ENCODE measurements at regions not wholly inside any gene's neighbourhood (a gene's known extent, or its start where the extent isn't known, plus 50 kb on each side); places are given as distances from the start of the nearest gene placed in this dataset.
"Not testable (repeated sequence)": the region's sequence is repeated elsewhere in the genome, so short reads cannot be mapped to it uniquely, and the experiment has no call there.

- DNase-seq (ENCODE audit: low read depth, low spot score); H3K9me3 ChIP-seq (ENCODE audit: control insufficient read depth, insufficient read depth, low read depth, low read length); CTCF ChIA-PET; BruUV-seq (replicated peaks); POLR2A ChIA-PET; in situ Hi-C loops (cut with HindIII; ENCODE audit: low pct_unique_long_range_greater_than_20kb, low sequenced_read_pairs); H3K36me3 ChIP-seq (ENCODE audit: control insufficient read depth, insufficient read depth, low read length); H3K27ac ChIP-seq (ENCODE audit: low read length); H3K4me1 ChIP-seq (ENCODE audit: control insufficient read depth, insufficient read depth, low read length); H3K27me3 ChIP-seq (ENCODE audit: control insufficient read depth, insufficient read depth, low read length); ATAC-seq; H3K4me3 ChIP-seq (ENCODE audit: low read depth in 2 of 2, low read length in 2 of 2); intact Hi-C loops (cut with micrococcal nuclease; ENCODE audit: unreplicated experiment): not testable (repeated sequence)
Measured at GRCh38 chr6:14301477-14301876, 183.9 kb downstream of the CD83 start.

GRCh38 chr6:14305131-14305530, 187.6 kb downstream of the CD83 start:
- ChIA-PET CTCF (no interaction called here), POLR2A (no interaction called here)
- Histone ChIP-seq H3K4me1 (ENCODE audit: control insufficient read depth, insufficient read depth, low read length) (no peaks in the 10 kb centered on the region), H3K36me3 (ENCODE audit: control insufficient read depth, insufficient read depth, low read length) (no peaks in the 10 kb centered on the region), H3K4me3 (ENCODE audit: low read depth in 2 of 2, low read length in 2 of 2) (no peak overlapping the region), H3K27me3 (ENCODE audit: control insufficient read depth, insufficient read depth, low read length) (peaks cover 9% of the 10 kb centered on the region; the same call in 1 of the 2 replicates), H3K9me3 (ENCODE audit: control insufficient read depth, insufficient read depth, low read depth, low read length) (no peaks in the 10 kb centered on the region), H3K27ac (ENCODE audit: low read length) (no peak overlapping the region)
- no peak for TF ChIP-seq CTCF (IDR thresholded peaks at IDR 0.05)
- TF ChIP-seq REST (IDR thresholded peaks at IDR 0.05; ENCODE audit: insufficient read depth in 1 of 2, low read depth in 2 of 2, low read length in 1 of 2) = no peak
- TF ChIP-seq POLR2AphosphoS5 (IDR thresholded peaks at IDR 0.05; ENCODE audit: low read depth, low read length) = no peak
- no peak for TF ChIP-seq TCF7L2 (IDR thresholded peaks at IDR 0.05; ENCODE audit: low read depth, low read length)
- no peak for TF ChIP-seq SIN3A (IDR thresholded peaks at IDR 0.05; ENCODE audit: borderline replicate concordance, insufficient read depth, low read depth, low read length)
- no peak for DNase-seq (ENCODE audit: low read depth, low spot score)
- intact Hi-C loops (cut with micrococcal nuclease; ENCODE audit: unreplicated experiment) = no loop called here
- no peak for ATAC-seq
- in situ Hi-C loops (cut with HindIII; ENCODE audit: low pct_unique_long_range_greater_than_20kb, low sequenced_read_pairs) = no loop called here
- no TSS peak for BruUV-seq (replicated peaks)

- POLR2A ChIA-PET = no interaction called here
- in situ Hi-C loops (cut with HindIII; ENCODE audit: low pct_unique_long_range_greater_than_20kb, low sequenced_read_pairs) = no loop called here
- no peaks in the 10 kb centered on the region for H3K9me3 ChIP-seq (ENCODE audit: control insufficient read depth, insufficient read depth, low read depth, low read length)
- DNase-seq (ENCODE audit: low read depth, low spot score) (no peak), ATAC-seq (no peak)
- intact Hi-C loops (cut with micrococcal nuclease; ENCODE audit: unreplicated experiment) = no loop called here
- no TSS peak for BruUV-seq (replicated peaks)
- no peak for TF ChIP-seq TCF7L2 (IDR thresholded peaks at IDR 0.05; ENCODE audit: low read depth, low read length)
- TF ChIP-seq POLR2AphosphoS5 (IDR thresholded peaks at IDR 0.05; ENCODE audit: low read depth, low read length) = no peak
- no peak for TF ChIP-seq CTCF (IDR thresholded peaks at IDR 0.05)
- no peak for TF ChIP-seq SIN3A (IDR thresholded peaks at IDR 0.05; ENCODE audit: borderline replicate concordance, insufficient read depth, low read depth, low read length)
- TF ChIP-seq REST (IDR thresholded peaks at IDR 0.05; ENCODE audit: insufficient read depth in 1 of 2, low read depth in 2 of 2, low read length in 1 of 2) = no peak
- CTCF ChIA-PET = no interaction called here
- H3K27ac ChIP-seq (ENCODE audit: low read length) = no peak overlapping the region
- H3K36me3 ChIP-seq (ENCODE audit: control insufficient read depth, insufficient read depth, low read length) = no peaks in the 10 kb centered on the region
- no peak overlapping the region for H3K4me3 ChIP-seq (ENCODE audit: low read depth in 2 of 2, low read length in 2 of 2)
- H3K27me3 ChIP-seq (ENCODE audit: control insufficient read depth, insufficient read depth, low read length) = peaks cover 9% of the 10 kb centered on the region; the same call in 1 of the 2 replicates
- H3K4me1 ChIP-seq (ENCODE audit: control insufficient read depth, insufficient read depth, low read length) = no peaks in the 10 kb centered on the region
Measured at GRCh38 chr6:14305624-14306023, 188.1 kb downstream of the CD83 start.
